IMR-90 (cell line): ENCODE measurements at regions not wholly inside any gene's neighbourhood (a gene's known extent, or its start where the extent isn't known, plus 50 kb on each side); places are given as distances from the start of the nearest gene placed in this dataset.
A peak's percentile ranks its signal among the peaks of the same experiment; 100 is the strongest.

Experiments
- ATAC-seq: fragments of 200-7000 bp; cut with Tn5 transposase; 2 replicates; pipeline ENCODE4 v1.9.1; 2020; ENCODE audit warnings: low read depth, mild to moderate bottlenecking, moderate library complexity
- BruUV-seq: library from RNA; stranded (reverse); fragments of 400-500 nt; replicated peaks from 2 replicates; lab custom pipeline; 2021; lab: Mats Ljungman, UMichigan
- CTCF ChIA-PET: fragments of 300-600 bp; formaldehyde crosslinking; extraction: SDS; loops from one replicate; lab custom pipeline; 2021; ENCODE audit warnings: antibody characterized with exemption; lab: Yijun Ruan, JAX
- POLR2A ChIA-PET: fragments of 300-600 bp; sonication (Branson Sonifier 250); formaldehyde crosslinking; loops from one replicate; lab custom pipeline; 2022; ENCODE audit warnings: antibody characterized with exemption; ENCODE audit not compliant: unreplicated experiment; lab: Charles Lee
- DNase-seq: peaks from one replicate; pipeline ENCODE4 v3.0.0; 2013
- H2AFZ ChIP-seq: replicated peaks from 2 replicates; pipeline ENCODE3; 2013; ENCODE audit warnings: low read length, mild to moderate bottlenecking; ENCODE audit not compliant: poor library complexity
- H2AK5ac ChIP-seq: 2 replicates; pipeline ENCODE4 v1.6.1; 2013; ENCODE audit warnings: low read depth, low read length, inconsistent platforms
- H2AK9ac ChIP-seq: replicated peaks from 2 replicates; pipeline ENCODE3; 2013; ENCODE audit warnings: mild to moderate bottlenecking, low read depth, low read length, moderate library complexity; ENCODE audit not compliant: poor library complexity
- H2BK120ac ChIP-seq: 2 replicates; pipeline ENCODE4 v1.6.1; 2013; ENCODE audit warnings: low read depth, low read length, inconsistent platforms
- H2BK15ac ChIP-seq: 3 replicates; pipeline ENCODE4 v1.6.1; 2013; ENCODE audit warnings: low read depth, low read length, inconsistent platforms
- H2BK20ac ChIP-seq: 2 replicates; pipeline ENCODE4 v1.6.1; 2013; ENCODE audit warnings: low read depth, mild to moderate bottlenecking, inconsistent platforms, low read length, moderate library complexity
- H2BK5ac ChIP-seq: 2 replicates; pipeline ENCODE4 v1.6.1; 2013; ENCODE audit warnings: mild to moderate bottlenecking, low read depth, low read length, inconsistent platforms; ENCODE audit not compliant: poor library complexity, severe bottlenecking
- H3K14ac ChIP-seq: replicated peaks from 2 replicates; pipeline ENCODE4 v1.6.1; 2013; ENCODE audit warnings: low read depth, low read length, inconsistent platforms
- H3K18ac ChIP-seq: 2 replicates; pipeline ENCODE4 v1.6.1; 2013; ENCODE audit warnings: low read depth, low read length, control low read depth
- H3K23ac ChIP-seq: 2 replicates; pipeline ENCODE4 v1.6.1; 2013; ENCODE audit warnings: low read depth, low read length, inconsistent platforms
- H3K27ac ChIP-seq: 2 replicates; pipeline ENCODE4 v1.5.1; 2013; ENCODE audit warnings: mild to moderate bottlenecking, control low read depth, low read length; ENCODE audit not compliant: insufficient read depth
- H3K27me3 ChIP-seq: 2 replicates; pipeline ENCODE4 v1.6.1; 2013; ENCODE audit warnings: low read length; ENCODE audit not compliant: control insufficient read depth, insufficient read depth
- H3K36me3 ChIP-seq: 2 replicates; pipeline ENCODE4 v1.6.1; 2013; ENCODE audit warnings: low read length, mixed read lengths; ENCODE audit not compliant: control insufficient read depth, insufficient read depth
- H3K4ac ChIP-seq: 2 replicates; pipeline ENCODE4 v1.6.1; 2013; ENCODE audit warnings: low read depth, low read length, inconsistent platforms
- H3K4me1 ChIP-seq: 2 replicates; pipeline ENCODE4 v1.6.1; 2013; ENCODE audit warnings: low read length, mixed read lengths; ENCODE audit not compliant: control insufficient read depth, insufficient read depth
- H3K4me2 ChIP-seq: 2 replicates; pipeline ENCODE4 v1.6.1; 2013; ENCODE audit warnings: low read depth, mild to moderate bottlenecking, control low read depth, low read length, moderate library complexity
- H3K4me3 ChIP-seq: 2 replicates; pipeline ENCODE4 v1.5.1; 2013; ENCODE audit warnings: low read depth, mild to moderate bottlenecking, control low read depth, low read length, moderate library complexity; ENCODE audit not compliant: insufficient read depth
- H3K56ac ChIP-seq: 2 replicates; pipeline ENCODE4 v1.6.1; 2013; ENCODE audit warnings: low read length, inconsistent platforms; ENCODE audit not compliant: insufficient read depth; ENCODE audit errors: extremely low read depth
- H3K79me1 ChIP-seq, 2 experiments: 2 replicates each; pipeline ENCODE4 v1.6.1; 2013; ENCODE audit warnings: low read length in 2 of 2, inconsistent platforms in 1 of 2, low read depth in 1 of 2
- H3K9ac ChIP-seq: 2 replicates; pipeline ENCODE4 v1.6.1; 2013; ENCODE audit warnings: low read depth, low read length, control low read depth
- H3K9me1 ChIP-seq: 2 replicates; pipeline ENCODE4 v1.6.1; 2013; ENCODE audit warnings: low read length, inconsistent platforms; ENCODE audit not compliant: insufficient read depth
- H3K9me3 ChIP-seq: 2 replicates; pipeline ENCODE4 v1.6.1; 2013; ENCODE audit warnings: low read length; ENCODE audit not compliant: control insufficient read depth, insufficient read depth
- H4K20me1 ChIP-seq: 2 replicates; pipeline ENCODE4 v1.6.1; 2013; ENCODE audit warnings: low read length, inconsistent platforms; ENCODE audit not compliant: insufficient read depth
- H4K5ac ChIP-seq: 2 replicates; pipeline ENCODE4 v1.6.1; 2013; ENCODE audit warnings: mild to moderate bottlenecking, low read depth, low read length, control low read depth
- H4K8ac ChIP-seq, 2 experiments: 2 replicates each; pipeline ENCODE4 v1.6.1; 2013; ENCODE audit warnings: low read depth in 2 of 2, low read length in 2 of 2, control low read depth in 1 of 2, inconsistent platforms in 1 of 2
- H4K91ac ChIP-seq: 2 replicates; pipeline ENCODE4 v1.6.1; 2013; ENCODE audit warnings: low read depth, low read length, inconsistent platforms; ENCODE audit not compliant: insufficient read depth
- BHLHE40 ChIP-seq: fragments of 150-350 bp; IDR thresholded peaks from 2 replicates; pipeline ENCODE4 v1.6.1; 2016; ENCODE audit warnings: mild to moderate bottlenecking, low read depth, low read length
- WGBS, 2 experiments: methylation state at CpG; one replicate each; pipeline versions ENCODE4 v1.1.5 to v1.1.7; 2013; ENCODE audit warnings: missing lambda C conversion rate in 2 of 2; ENCODE audit not compliant: insufficient read length in 1 of 2; ENCODE audit errors: extremely low coverage in 2 of 2; 5-methylcytosine and 5-hydroxymethylcytosine counted together
- dilution Hi-C: fragments of 300-500 bp; cut with HindIII; formaldehyde crosslinking; loops from one replicate; pipeline ENCODE4 v1.14.3; 2018; ENCODE audit warnings: low sequenced_read_pairs; ENCODE audit not compliant: unreplicated experiment
- in situ Hi-C: fragments of 300-500 bp; cut with MboI; formaldehyde crosslinking; loops from 3 replicates; pipeline ENCODE4 v1.14.3; 2019; ENCODE audit warnings: low sequenced_read_pairs, inconsistent platforms, mixed read lengths
- intact Hi-C: fragments of 100-400 bp; cut with micrococcal nuclease; formaldehyde crosslinking; loops from 2 replicates; pipeline ENCODE4 v1.10.0; 2022
- TF ChIP-seq, protein P1 (sequence below): fragments of 150-350 bp; IDR thresholded peaks from 2 replicates; pipeline ENCODE4 v1.6.1; 2017; ENCODE audit warnings: mild to moderate bottlenecking, antibody characterized with exemption, low read length, low read depth

DNA sequence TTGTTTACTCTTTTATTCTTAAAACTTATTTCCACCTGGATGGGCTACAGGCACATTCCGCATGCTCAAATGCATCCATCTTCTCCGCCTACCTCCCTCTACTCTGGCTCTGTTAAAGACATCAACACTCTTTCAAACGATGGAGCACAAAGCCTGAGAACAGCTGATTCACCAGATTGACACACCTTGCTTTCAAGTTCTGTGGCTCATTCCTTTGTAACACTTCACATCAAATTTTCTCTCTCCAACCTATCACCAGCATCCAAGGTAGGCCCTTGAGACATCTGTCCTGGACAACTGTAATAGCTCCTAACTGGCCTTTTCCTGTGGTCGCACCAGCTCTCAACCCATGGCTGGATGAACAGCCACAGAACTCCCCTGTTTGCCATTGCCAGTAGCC, 274.5 kb downstream of the BCL11A start:
- no peak overlapping the region for H3K4me2 ChIP-seq
- H2BK5ac ChIP-seq, result no peak overlapping the region
- H4K20me1 ChIP-seq, result no peaks in the 10 kb centered on the region
- in situ Hi-C loops, result no loop called here
- H3K23ac ChIP-seq, result no peak overlapping the region
- WGBS, 2 experiments, result 57% methylated on average over 3 of the region's 4 CpGs; no CpG with 5 or more reads in 1 of the 2 experiments
- H3K27ac ChIP-seq, result no peak overlapping the region
- no peak overlapping the region for H3K4me3 ChIP-seq
- no TSS peak for BruUV-seq
- DNase-seq (no peak), ATAC-seq (no peak)
- H2BK15ac ChIP-seq, result no peak overlapping the region
- H2BK20ac ChIP-seq, result no peak overlapping the region
- no peak overlapping the region for H3K18ac ChIP-seq
- ChIA-PET POLR2A (no interaction called here), CTCF (no interaction called here)
- TF ChIP-seq, protein P1, sequence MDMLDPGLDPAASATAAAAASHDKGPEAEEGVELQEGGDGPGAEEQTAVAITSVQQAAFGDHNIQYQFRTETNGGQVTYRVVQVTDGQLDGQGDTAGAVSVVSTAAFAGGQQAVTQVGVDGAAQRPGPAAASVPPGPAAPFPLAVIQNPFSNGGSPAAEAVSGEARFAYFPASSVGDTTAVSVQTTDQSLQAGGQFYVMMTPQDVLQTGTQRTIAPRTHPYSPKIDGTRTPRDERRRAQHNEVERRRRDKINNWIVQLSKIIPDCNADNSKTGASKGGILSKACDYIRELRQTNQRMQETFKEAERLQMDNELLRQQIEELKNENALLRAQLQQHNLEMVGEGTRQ, result no peak
- TF ChIP-seq BHLHE40, result no peak
- no peaks in the 10 kb centered on the region for H3K4me1 ChIP-seq
- no peak overlapping the region for H3K14ac ChIP-seq
- no peaks in the 10 kb centered on the region for H3K9me1 ChIP-seq
- H4K8ac ChIP-seq, result no peak overlapping the region
- H3K27me3 ChIP-seq, result no peaks in the 10 kb centered on the region
- no peaks in the 10 kb centered on the region for H3K79me1 ChIP-seq
- H3K56ac ChIP-seq, result no peak overlapping the region
- peaks cover 2% of the 10 kb centered on the region; the same call in 1 of the 2 replicates for H3K9me3 ChIP-seq
- no peak overlapping the region for H2AK9ac ChIP-seq
- H3K4ac ChIP-seq, result no peak overlapping the region
- no peak overlapping the region for H4K91ac ChIP-seq
- no peaks in the 10 kb centered on the region for H3K36me3 ChIP-seq
- no peak overlapping the region for H2BK120ac ChIP-seq
- intact Hi-C loops, result no loop called here
- H3K9ac ChIP-seq, result no peak overlapping the region
- H2AFZ ChIP-seq, result peak overlapping the region; percentile 21
- no peak overlapping the region for H2AK5ac ChIP-seq
- dilution Hi-C loops, result no loop called here
- no peak overlapping the region for H4K5ac ChIP-seq
